ENCODE measurements at regions not wholly inside any gene's neighbourhood (a gene's known extent, or its start where the extent isn't known, plus 50 kb on each side); places are given as distances from the start of the nearest gene placed in this dataset.

DNA sequence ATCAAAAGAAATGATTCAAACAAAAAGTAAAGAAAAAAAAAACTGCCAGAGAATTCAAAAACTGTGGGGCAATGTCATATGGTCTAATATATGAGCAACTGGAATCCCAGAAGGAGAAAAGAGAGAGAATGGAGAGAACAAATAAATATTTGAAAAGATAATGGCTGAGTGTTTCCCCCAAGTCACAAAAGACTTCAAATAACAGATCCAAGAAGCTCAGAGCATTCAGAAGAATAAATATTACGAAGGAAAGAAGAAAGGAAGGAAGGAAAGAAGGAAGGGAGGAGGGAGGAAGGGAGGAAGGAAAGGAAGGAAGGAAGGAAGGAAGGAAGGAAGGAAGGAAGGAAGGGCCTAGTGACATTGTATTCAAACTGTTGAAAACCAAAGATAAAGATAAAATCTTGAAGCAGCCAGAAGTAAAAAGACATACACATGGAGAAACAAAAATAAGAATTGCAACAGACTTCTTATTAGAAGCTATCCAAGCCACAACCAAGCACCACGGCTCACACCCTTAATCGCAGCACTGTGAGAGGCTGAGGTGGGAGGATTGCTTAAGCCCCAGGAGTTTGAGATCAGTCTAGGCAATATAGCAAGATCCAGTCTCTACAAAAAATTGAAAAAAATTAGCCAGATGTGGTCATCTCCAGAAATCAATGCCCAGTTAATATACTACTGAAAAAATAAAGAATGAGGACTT, 118.9 kb upstream of the IGSF10 start (continued):
- TF ChIP-seq, protein P1, sequence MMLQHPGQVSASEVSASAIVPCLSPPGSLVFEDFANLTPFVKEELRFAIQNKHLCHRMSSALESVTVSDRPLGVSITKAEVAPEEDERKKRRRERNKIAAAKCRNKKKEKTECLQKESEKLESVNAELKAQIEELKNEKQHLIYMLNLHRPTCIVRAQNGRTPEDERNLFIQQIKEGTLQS (IDR thresholded peaks at IDR 0.05; ENCODE audit: insufficient read depth, low read depth, low read length), result no peak
- TF ChIP-seq, protein P2, sequence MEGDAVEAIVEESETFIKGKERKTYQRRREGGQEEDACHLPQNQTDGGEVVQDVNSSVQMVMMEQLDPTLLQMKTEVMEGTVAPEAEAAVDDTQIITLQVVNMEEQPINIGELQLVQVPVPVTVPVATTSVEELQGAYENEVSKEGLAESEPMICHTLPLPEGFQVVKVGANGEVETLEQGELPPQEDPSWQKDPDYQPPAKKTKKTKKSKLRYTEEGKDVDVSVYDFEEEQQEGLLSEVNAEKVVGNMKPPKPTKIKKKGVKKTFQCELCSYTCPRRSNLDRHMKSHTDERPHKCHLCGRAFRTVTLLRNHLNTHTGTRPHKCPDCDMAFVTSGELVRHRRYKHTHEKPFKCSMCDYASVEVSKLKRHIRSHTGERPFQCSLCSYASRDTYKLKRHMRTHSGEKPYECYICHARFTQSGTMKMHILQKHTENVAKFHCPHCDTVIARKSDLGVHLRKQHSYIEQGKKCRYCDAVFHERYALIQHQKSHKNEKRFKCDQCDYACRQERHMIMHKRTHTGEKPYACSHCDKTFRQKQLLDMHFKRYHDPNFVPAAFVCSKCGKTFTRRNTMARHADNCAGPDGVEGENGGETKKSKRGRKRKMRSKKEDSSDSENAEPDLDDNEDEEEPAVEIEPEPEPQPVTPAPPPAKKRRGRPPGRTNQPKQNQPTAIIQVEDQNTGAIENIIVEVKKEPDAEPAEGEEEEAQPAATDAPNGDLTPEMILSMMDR (IDR thresholded peaks at IDR 0.05; ENCODE audit: control extremely low read depth in 1 of 3, insufficient read depth in 1 of 3, low read depth in 1 of 3, low read length in 3 of 3), result no peak
- no peak for TF ChIP-seq TEAD4 (IDR thresholded peaks at IDR 0.05; ENCODE audit: low read depth, low read length)
